GM19438 (cell line): ENCODE measurements at regions not wholly inside any gene's neighbourhood (a gene's known extent, or its start where the extent isn't known, plus 50 kb on each side); places are given as distances from the start of the nearest gene placed in this dataset.
A peak's percentile ranks its signal among the peaks of the same experiment; 100 is the strongest.
"Not testable (repeated sequence)": the region's sequence is repeated elsewhere in the genome, so short reads cannot be mapped to it uniquely, and the experiment has no call there.

Experiments
- ATAC-seq: cut with Tn5 transposase; IDR thresholded peaks from one replicate; pipeline ENCODE4 v1.9.1; 2021; ENCODE audit warnings: low read depth; ENCODE audit not compliant: unreplicated experiment

GRCh38 chr1:178639326-178639725 is 85.7 kb upstream of the RALGPS2 start:
- no peak for ATAC-seq

DNA sequence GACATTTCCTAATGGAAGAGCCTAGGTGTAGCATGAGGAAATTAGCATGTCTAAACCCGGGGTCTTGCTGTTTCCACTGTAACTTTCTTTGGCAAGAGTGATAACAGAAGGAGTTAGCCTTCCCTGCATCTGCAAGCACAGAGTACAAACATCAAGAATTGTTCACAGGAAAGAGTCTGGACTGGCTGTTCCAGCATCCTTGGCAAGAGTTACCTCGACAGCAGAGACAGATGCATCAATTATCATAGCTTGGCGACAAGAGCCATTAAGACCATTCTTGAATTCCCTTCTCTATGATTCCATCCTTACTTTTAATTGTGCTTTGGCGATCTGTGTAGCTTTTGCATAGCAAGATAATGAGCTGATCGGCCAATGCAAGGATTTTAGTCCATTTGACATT is 82.8 kb upstream of the RALGPS2 start:
- ATAC-seq: no peak

GRCh38 chr1:178643349-178643748 is 81.7 kb upstream of the RALGPS2 start:
- ATAC-seq: no peak

GRCh38 chr1:178643831-178644230 is 81.2 kb upstream of the RALGPS2 start:
- ATAC-seq: no peak

GRCh38 chr1:178644308-178645120 is 80.5 kb upstream of the RALGPS2 start:
- no peak for ATAC-seq

GRCh38 chr1:178645157-178645807 is 79.8 kb upstream of the RALGPS2 start:
- no peak for ATAC-seq

DNA sequence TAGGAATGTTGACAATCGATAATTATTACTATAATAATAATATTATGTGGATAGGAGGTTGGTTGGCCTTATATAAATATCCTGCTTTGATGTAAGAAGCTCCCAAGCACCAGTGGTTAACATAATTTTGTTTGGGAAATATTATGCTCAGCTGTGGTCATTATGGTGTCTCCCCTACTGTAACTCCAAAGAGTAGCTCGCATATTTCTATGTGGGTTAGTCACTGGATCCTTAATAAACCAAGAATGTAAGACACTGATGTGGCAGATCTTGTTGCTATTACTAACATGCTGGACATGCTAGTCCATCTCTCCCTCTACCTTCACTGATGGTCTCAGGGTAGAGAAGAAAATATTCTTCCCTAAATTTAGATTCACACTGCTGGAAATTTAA is 79.2 kb upstream of the RALGPS2 start:
- no peak for ATAC-seq

GRCh38 chr1:178646821-178647220 is 78.2 kb upstream of the RALGPS2 start:
- ATAC-seq: no peak

GRCh38 chr1:178648151-178648550 is 76.9 kb upstream of the RALGPS2 start:
- no peak for ATAC-seq

GRCh38 chr1:178649582-178650350 is 75.3 kb upstream of the RALGPS2 start:
- no peak for ATAC-seq

- ATAC-seq: no peak
Observed at GRCh38 chr1:178650934-178651511, 74.0 kb upstream of the RALGPS2 start.

- no peak for ATAC-seq
Observed at GRCh38 chr1:178651742-178652141, 73.3 kb upstream of the RALGPS2 start.

GRCh38 chr1:178652506-178653490 is 72.2 kb upstream of the RALGPS2 start:
- ATAC-seq: no peak

- ATAC-seq: peak; percentile 51
Observed at GRCh38 chr1:178659789-178660208, 65.2 kb upstream of the RALGPS2 start.

DNA sequence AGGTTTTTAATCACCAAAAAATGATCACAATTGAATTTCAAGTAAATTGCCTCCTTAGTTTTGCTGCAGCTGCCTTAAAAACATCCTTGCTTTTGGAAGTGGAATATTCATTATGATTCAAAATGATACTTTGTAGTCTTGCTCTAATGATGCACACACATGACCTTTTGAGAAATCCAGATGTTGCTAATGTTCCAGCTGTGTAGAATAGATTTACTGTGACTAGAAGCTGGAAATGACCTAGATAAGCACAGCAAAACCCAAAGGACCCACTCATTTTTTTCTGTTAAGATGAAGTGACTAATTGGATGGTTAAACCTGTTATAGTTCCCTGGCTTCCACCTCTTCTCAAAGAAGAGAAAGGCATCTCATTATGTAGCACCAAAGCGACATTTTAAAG is 64.6 kb upstream of the RALGPS2 start:
- ATAC-seq: no peak

DNA sequence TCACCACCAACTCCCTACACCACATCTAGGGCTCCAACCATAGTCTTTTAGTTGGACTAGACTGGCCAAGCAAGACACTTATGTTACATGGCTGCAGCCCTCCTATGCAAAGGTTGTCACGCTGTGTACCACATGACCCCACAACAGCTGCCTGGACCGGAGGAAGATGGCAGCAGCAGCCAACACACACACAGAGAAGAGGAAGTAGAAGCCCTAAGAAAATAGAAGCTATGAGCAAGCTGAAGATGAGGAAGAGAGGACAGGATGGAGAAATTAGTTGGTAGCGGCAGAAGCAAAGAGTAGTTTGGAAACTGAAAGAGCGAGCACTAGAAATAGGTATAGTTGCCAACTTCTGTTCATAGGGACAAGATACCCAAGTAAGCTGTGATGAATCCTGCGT is 60.8 kb upstream of the RALGPS2 start:
- ATAC-seq: peak; percentile 73

- ATAC-seq: no peak
Observed at GRCh38 chr1:178665579-178665978, 59.5 kb upstream of the RALGPS2 start.

DNA sequence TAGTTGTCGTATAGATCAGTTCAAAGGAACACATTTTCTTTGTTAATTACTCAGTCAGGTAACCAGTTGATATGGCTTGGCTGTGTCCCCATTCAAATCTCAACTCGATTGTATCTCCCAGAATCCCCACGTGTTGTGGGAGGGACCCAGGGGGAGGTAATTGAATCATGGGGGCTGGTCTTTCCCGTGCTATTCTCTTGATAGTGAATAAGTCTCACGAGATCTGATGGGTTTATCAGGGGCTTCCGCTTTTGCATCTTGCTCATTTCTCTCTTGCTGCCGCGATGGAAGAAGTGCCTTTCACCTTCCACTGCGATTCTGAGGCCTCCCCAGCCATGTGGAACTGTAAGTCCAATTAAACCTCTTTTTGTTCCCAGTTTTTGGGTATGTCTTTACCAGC is 58.2 kb upstream of the RALGPS2 start:
- ATAC-seq: not testable (repeated sequence)

DNA sequence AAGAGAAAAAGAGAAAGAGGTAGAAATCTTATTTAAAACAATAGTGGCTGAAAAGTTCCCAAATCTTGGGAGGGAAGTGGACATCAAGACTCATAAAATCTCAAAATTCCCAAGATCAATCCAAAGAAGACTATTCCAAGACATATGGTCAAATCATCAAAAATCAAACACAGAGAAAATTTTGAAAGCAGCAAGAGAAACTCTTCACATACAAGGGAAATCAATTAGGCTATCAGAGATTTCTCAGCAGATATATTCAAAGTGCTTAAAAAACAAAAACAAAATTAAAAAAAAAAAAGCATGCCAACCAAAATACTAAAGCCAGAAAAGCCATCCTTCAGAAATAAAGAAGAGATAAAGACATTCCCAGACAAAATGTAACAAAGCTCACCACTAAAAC is 52.6 kb upstream of the RALGPS2 start:
- no peak for ATAC-seq

- ATAC-seq: not testable (repeated sequence)
Observed at GRCh38 chr1:178674559-178674958, 50.5 kb upstream of the RALGPS2 start.
